Progenitor cell of endocrine pancreas (in vitro differentiated cells): ENCODE measurements at regions not wholly inside any gene's neighbourhood (a gene's known extent, or its start where the extent isn't known, plus 50 kb on each side); places are given as distances from the start of the nearest gene placed in this dataset.

Experiments
- DNase-seq: peaks from one replicate; pipeline ENCODE4 v3.0.0; 2021; ENCODE audit warnings: low spot score; ENCODE audit not compliant: unreplicated experiment
- H3K27ac Mint-ChIP-seq: 2 replicates; pipeline ENCODE4 v1.8.0; 2021; ENCODE audit warnings: mild to moderate bottlenecking, moderate library complexity, mixed read lengths
- H3K27me3 Mint-ChIP-seq: 2 replicates; pipeline ENCODE4 v1.8.0; 2021; ENCODE audit warnings: mixed read lengths
- H3K36me3 Mint-ChIP-seq: 2 replicates; pipeline ENCODE4 v1.8.0; 2022; ENCODE audit warnings: mixed read lengths; ENCODE audit not compliant: insufficient read depth
- H3K4me1 Mint-ChIP-seq: 2 replicates; pipeline ENCODE4 v1.8.0; 2021; ENCODE audit warnings: low read depth, mixed read lengths
- H3K4me3 Mint-ChIP-seq: 2 replicates; pipeline ENCODE4 v1.8.0; 2021; ENCODE audit warnings: low read depth, mild to moderate bottlenecking, moderate library complexity, mixed read lengths
- H3K9me3 Mint-ChIP-seq: 2 replicates; pipeline ENCODE4 v1.8.0; 2021; ENCODE audit warnings: low read depth, mixed read lengths
- TF ChIP-seq, protein P1 (sequence below): fragments of 200-600 bp; sonication (generic); IDR thresholded peaks from one replicate; pipeline ENCODE4 v1.5.0; 2021; ENCODE audit warnings: antibody characterized with exemption, mild to moderate bottlenecking; ENCODE audit not compliant: unreplicated experiment

DNA sequence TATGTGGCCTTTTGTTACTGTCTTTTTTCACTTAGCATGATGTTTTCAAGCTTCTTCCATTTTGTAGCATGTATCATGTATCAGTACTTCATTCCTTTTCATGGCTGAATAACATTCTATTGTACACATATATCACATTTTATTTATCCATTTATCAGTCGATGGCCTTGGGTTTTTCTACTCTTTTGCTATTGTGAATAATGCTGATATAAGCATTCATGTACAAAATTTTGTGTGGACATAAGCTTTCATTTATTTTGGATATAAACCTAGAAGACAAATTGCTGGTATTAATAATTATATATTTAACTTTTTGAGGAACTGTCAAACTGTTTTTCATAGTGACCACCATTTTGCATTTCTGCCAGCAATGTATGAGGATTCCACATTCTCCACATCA is 201.1 kb downstream of the ACTR3 start:
- Mint-ChIP-seq H3K27ac (no peak overlapping the region), H3K9me3 (peaks cover 10% of the 10 kb centered on the region), H3K36me3 (no peaks in the 10 kb centered on the region), H3K27me3 (no peaks in the 10 kb centered on the region), H3K4me1 (no peaks in the 10 kb centered on the region), H3K4me3 (no peak overlapping the region)
- TF ChIP-seq, protein P1, sequence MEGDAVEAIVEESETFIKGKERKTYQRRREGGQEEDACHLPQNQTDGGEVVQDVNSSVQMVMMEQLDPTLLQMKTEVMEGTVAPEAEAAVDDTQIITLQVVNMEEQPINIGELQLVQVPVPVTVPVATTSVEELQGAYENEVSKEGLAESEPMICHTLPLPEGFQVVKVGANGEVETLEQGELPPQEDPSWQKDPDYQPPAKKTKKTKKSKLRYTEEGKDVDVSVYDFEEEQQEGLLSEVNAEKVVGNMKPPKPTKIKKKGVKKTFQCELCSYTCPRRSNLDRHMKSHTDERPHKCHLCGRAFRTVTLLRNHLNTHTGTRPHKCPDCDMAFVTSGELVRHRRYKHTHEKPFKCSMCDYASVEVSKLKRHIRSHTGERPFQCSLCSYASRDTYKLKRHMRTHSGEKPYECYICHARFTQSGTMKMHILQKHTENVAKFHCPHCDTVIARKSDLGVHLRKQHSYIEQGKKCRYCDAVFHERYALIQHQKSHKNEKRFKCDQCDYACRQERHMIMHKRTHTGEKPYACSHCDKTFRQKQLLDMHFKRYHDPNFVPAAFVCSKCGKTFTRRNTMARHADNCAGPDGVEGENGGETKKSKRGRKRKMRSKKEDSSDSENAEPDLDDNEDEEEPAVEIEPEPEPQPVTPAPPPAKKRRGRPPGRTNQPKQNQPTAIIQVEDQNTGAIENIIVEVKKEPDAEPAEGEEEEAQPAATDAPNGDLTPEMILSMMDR, result no peak
- DNase-seq, result no peak

DNA sequence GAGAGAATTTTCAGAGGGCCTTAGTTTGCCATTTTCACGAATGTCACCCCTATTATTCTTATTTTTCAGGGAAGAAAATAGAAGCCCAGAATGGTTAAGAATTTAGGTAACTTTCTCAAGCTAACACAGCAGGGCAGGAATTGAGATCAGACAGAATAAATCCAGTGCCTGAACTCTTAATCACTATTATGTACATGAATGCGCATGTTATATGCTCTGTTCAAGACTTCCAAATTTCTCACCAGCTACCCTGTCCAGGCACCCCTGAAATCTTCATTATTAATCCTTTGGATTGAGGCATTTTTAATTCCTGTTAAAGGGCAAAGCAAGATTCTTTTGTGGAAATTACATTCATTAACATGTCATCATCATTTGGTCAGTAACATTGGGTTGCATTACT is 218.4 kb downstream of the ACTR3 start:
- Mint-ChIP-seq H3K9me3 (peaks cover 21% of the 10 kb centered on the region), H3K36me3 (peaks cover 1% of the 10 kb centered on the region), H3K27ac (no peak overlapping the region), H3K4me3 (no peak overlapping the region), H3K27me3 (no peaks in the 10 kb centered on the region), H3K4me1 (peaks cover 4% of the 10 kb centered on the region)
- DNase-seq, result no peak
- TF ChIP-seq, protein P1, result no peak

- H3K9me3 Mint-ChIP-seq, result peaks cover 18% of the 10 kb centered on the region
- peaks cover 4% of the 10 kb centered on the region for H3K4me1 Mint-ChIP-seq
- peaks cover 1% of the 10 kb centered on the region for H3K36me3 Mint-ChIP-seq
- no peaks in the 10 kb centered on the region for H3K27me3 Mint-ChIP-seq
- no peak overlapping the region for H3K27ac Mint-ChIP-seq
- TF ChIP-seq, protein P1, result no peak
- no peak for DNase-seq
- H3K4me3 Mint-ChIP-seq, result no peak overlapping the region
These were observed 219.0 kb downstream of the ACTR3 start for GRCh38 chr2:114108824-114109416.

GRCh38 chr2:114111329-114111728 is 221.4 kb downstream of the ACTR3 start:
- TF ChIP-seq, protein P1, result no peak
- no peak overlapping the region for H3K4me3 Mint-ChIP-seq

DNA sequence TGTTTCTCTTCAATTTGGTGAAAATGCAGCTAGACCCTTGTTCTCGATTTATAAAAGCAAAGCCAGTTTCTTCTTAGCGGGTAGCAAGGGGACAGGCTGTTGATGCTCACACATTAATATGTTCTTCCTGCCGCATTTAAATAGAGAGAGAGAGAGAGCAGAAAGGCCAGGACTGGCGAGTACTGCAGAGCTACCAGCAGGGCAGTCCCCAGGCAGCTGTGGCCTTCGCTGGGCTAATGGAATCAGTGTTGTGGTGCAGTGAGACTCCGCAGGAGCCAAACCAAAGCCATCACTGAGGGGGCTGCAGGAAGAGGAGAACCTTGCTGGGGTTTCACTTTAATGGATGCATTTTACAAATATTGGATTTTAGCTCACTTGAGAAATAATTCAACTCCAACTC is 223.6 kb downstream of the ACTR3 start:
- Mint-ChIP-seq H3K36me3 (no peaks in the 10 kb centered on the region), H3K4me1 (peaks cover 4% of the 10 kb centered on the region), H3K4me3 (no peak overlapping the region), H3K9me3 (no peaks in the 10 kb centered on the region), H3K27me3 (no peaks in the 10 kb centered on the region), H3K27ac (no peak overlapping the region)
- TF ChIP-seq, protein P1, result no peak
- no peak for DNase-seq

More at GRCh38 chr2:114111329-114111728, 221.4 kb downstream of the ACTR3 start:
- peaks cover 4% of the 10 kb centered on the region for H3K4me1 Mint-ChIP-seq
- H3K27ac Mint-ChIP-seq, result no peak overlapping the region
- no peak for DNase-seq
- no peaks in the 10 kb centered on the region for H3K27me3 Mint-ChIP-seq
- H3K9me3 Mint-ChIP-seq, result peaks cover 5% of the 10 kb centered on the region
- no peaks in the 10 kb centered on the region for H3K36me3 Mint-ChIP-seq
